NAMALWA (cell line): ENCODE measurements at regions not wholly inside any gene's neighbourhood (a gene's known extent, or its start where the extent isn't known, plus 50 kb on each side); places are given as distances from the start of the nearest gene placed in this dataset.

Source experiments
- DNase-seq: peaks from one replicate; pipeline ENCODE4 v3.0.0-alpha.2; 2015; ENCODE audit warnings: low spot score

GRCh38 chr16:76906552-76906951 is 284.4 kb upstream of the MON1B start:
- no peak for DNase-seq

GRCh38 chr16:76910931-76911330 is 280.1 kb upstream of the MON1B start:
- DNase-seq = no peak

GRCh38 chr16:76913046-76913445 is 277.9 kb upstream of the MON1B start:
- DNase-seq = no peak

GRCh38 chr16:76926042-76926441 is 264.9 kb upstream of the MON1B start:
- DNase-seq = no peak

- DNase-seq = no peak
Observed at GRCh38 chr16:76926595-76926994, 264.4 kb upstream of the MON1B start.

DNA sequence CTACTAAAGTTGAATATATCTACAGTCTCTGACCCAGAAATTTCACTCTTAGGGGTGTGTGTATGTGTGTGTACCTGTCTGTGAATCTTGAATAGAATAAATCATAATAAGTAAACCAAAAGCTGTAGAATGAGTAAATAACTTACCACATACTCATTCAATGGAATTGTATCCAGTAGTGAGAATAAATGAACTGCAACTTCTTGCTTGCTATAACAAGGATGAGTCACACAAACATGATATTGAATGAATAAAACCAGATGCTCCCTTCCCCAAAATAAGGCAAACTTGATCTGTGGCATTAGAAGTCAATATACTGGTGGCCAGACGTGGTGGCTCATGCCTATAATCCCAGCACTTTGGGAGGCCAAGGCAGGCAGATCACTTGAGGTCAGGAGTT is 259.8 kb upstream of the MON1B start:
- no peak for DNase-seq

DNA sequence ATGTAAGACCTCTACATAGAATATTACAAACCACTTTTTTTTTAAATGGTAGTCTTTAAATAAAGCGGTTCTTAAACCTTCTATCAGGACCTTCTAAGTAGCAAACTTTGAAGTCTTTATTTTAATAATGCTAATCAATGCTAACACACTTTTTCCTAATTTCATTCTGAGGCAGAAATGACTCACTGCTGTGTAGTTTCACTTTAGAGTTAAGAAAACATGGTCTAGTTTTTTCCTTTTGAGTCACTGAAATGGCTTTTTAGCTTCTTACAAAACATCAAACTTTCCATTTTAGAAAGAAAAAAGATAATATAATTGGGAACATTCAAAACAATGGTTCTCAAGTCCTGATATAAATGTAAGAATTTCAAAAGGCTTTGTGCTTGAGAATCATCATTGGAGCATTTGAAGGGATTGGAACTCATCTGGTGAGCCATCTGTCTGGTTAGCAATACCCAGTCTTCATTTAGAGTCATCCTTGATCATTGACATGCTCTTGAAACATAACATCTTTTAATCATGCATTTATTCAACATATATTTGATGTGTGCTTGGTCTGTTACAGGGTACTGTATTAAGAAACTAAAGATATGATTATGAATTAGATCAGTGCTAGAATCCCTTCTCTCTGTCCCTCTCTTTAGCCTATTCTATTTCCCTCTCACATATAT is 258.3 kb upstream of the MON1B start:
- DNase-seq = no peak

DNA sequence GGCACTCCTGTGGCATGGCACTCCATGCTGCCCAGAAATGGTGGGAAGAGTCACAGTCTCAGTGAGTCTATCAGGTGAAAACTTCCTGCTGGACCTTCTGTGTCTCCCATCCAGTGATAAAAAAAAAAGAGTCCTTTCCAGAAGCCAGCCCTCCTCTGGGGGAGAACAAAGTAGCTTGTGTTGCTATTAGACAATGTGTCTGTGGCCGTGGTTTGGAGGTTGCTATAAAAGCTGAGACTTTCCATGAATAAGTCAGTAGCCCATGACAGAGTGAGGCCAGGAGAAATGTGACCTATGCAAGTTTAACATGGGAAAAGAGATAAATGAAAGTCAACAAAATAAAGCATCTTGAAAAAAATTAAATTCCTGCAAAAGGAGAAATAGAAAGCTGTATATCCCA is 250.7 kb upstream of the MON1B start:
- no peak for DNase-seq

- DNase-seq = no peak
Observed at GRCh38 chr16:76941113-76941512, 249.9 kb upstream of the MON1B start.

- no peak for DNase-seq
Observed at GRCh38 chr16:76942089-76942488, 248.9 kb upstream of the MON1B start.

- DNase-seq = no peak
Observed at GRCh38 chr16:76943921-76944320, 247.1 kb upstream of the MON1B start.

- DNase-seq = no peak
Observed at GRCh38 chr16:76946879-76947278, 244.1 kb upstream of the MON1B start.

DNA sequence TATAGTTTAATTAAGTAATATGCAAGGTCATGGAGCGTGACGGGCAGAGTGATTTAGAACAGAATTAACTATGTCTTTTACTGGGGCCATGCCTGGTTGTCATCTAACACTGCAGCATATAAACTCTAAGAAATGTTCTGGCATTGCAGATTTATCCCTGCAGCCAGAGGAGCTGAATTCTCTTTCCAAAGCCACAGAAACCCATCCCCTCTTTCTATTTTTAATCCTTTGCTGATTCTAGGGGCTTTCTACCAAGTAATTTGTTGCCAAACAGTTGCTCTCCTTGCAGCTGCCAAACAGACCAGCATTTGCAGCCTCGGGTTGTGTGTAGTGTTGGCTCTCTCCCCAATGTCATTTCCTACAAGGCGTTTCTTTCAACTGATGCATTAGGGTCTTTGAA is 243.2 kb upstream of the MON1B start:
- DNase-seq = no peak

- no peak for DNase-seq
Observed at GRCh38 chr16:76955629-76956028, 235.4 kb upstream of the MON1B start.

GRCh38 chr16:76956394-76956793 is 234.6 kb upstream of the MON1B start:
- no peak for DNase-seq

DNA sequence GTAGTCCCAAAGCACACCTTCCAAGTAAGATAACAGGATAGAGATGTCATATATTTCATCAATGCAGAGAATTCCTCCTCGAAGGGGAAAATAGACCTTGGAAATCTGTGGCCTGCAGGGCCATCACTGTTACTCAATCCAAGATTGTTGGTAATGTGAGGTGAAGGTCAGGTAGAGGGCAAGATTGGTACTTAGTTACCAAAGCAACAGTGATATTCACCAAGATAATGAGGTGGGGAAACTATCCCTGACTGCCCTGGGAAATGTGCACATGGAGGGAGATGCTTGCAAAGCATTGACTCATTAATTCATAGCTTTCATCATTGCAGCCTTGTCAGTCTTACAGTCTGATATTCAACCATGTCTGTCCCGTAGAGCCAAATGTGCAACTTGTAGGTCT is 234.1 kb upstream of the MON1B start:
- DNase-seq = no peak

GRCh38 chr16:76959166-76959565 is 231.8 kb upstream of the MON1B start:
- no peak for DNase-seq

- DNase-seq = peak; percentile 90
Observed at GRCh38 chr16:76963614-76964315, 227.2 kb upstream of the MON1B start.

GRCh38 chr16:76964464-76965154 is 226.4 kb upstream of the MON1B start:
- no peak for DNase-seq

GRCh38 chr16:76970087-76970744 is 220.8 kb upstream of the MON1B start:
- DNase-seq = no peak

- DNase-seq = no peak
Observed at GRCh38 chr16:76970745-76971099, 220.3 kb upstream of the MON1B start.

GRCh38 chr16:76976101-76976500 is 214.9 kb upstream of the MON1B start:
- peak; percentile 61 for DNase-seq

DNA sequence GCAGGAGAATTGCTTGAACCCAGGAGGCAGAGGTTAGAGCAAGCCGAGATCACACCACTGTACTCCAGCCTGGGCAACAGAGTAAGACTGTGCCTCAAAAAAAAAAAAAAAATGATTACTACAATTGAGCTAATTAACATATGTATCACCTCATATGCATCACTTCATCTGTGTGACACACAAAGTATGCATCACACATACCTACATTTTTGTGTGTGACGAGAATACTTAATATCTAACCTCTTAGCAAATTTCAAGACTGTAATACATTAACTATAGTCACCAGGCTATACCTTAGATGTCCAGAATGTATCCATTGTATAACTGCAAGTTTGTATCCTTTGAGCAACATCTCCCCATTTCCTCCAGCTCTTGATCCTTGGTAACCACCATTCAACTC is 214.2 kb upstream of the MON1B start:
- no peak for DNase-seq
